IMR-90 (cell line): ENCODE measurements at regions not wholly inside any gene's neighbourhood (a gene's known extent, or its start where the extent isn't known, plus 50 kb on each side); places are given as distances from the start of the nearest gene placed in this dataset.

Experiments
- BHLHE40 ChIP-seq: fragments of 150-350 bp; IDR thresholded peaks from 2 replicates; pipeline ENCODE4 v1.6.1; 2016; ENCODE audit warnings: mild to moderate bottlenecking, low read depth, low read length
- CHD1 ChIP-seq: IDR thresholded peaks from 2 replicates; pipeline ENCODE4 v1.6.1; 2012; ENCODE audit warnings: low read depth, low read length, improper control_type of control experiment
- MAZ ChIP-seq: IDR thresholded peaks from 2 replicates; pipeline ENCODE4 v1.6.1; 2012; ENCODE audit warnings: low read depth, mild to moderate bottlenecking, low read length, improper control_type of control experiment, moderate library complexity, borderline replicate concordance
- MXI1 ChIP-seq: IDR thresholded peaks from 2 replicates; pipeline ENCODE4 v1.6.1; 2012; ENCODE audit warnings: low read depth, mild to moderate bottlenecking, low read length, moderate library complexity, borderline replicate concordance
- POLR2A ChIP-seq: IDR thresholded peaks from 2 replicates; pipeline ENCODE4 v1.6.1; 2012; ENCODE audit warnings: mild to moderate bottlenecking, low read depth, low read length
- RAD21 ChIP-seq: IDR thresholded peaks from 2 replicates; pipeline ENCODE4 v1.6.1; 2012; ENCODE audit warnings: low read length, improper control_type of control experiment
- RFX5 ChIP-seq: IDR thresholded peaks from 2 replicates; pipeline ENCODE4 v1.8.0; 2012; ENCODE audit warnings: low read depth, mild to moderate bottlenecking, low read length, moderate library complexity
- TF ChIP-seq, protein P1 (sequence below): conservative IDR thresholded peaks from 2 replicates; pipeline ENCODE4 v1.5.1; 2012; ENCODE audit warnings: mild to moderate bottlenecking, low read depth, low read length, improper control_type of control experiment

DNA sequence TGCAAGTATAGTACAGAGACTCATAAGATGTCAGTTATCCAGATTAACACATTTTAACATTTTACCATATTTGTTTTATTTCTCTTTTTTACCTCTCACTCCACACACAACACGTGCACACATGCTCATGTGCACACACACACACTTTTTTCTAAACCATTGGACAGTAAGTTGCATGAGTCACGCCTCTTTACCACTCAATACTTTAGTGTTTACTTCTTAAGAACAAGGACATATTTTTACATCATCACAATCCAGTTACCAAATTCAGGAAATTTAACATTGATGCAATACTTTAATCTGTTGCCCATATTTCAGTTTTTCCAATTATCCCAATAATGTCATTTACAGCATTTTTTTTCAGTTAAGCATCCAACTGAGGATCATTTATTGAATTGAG lies 109.0 kb downstream of the RIN2 start:
- no peak for TF ChIP-seq RFX5
- no peak for TF ChIP-seq POLR2A
- TF ChIP-seq, protein P1, sequence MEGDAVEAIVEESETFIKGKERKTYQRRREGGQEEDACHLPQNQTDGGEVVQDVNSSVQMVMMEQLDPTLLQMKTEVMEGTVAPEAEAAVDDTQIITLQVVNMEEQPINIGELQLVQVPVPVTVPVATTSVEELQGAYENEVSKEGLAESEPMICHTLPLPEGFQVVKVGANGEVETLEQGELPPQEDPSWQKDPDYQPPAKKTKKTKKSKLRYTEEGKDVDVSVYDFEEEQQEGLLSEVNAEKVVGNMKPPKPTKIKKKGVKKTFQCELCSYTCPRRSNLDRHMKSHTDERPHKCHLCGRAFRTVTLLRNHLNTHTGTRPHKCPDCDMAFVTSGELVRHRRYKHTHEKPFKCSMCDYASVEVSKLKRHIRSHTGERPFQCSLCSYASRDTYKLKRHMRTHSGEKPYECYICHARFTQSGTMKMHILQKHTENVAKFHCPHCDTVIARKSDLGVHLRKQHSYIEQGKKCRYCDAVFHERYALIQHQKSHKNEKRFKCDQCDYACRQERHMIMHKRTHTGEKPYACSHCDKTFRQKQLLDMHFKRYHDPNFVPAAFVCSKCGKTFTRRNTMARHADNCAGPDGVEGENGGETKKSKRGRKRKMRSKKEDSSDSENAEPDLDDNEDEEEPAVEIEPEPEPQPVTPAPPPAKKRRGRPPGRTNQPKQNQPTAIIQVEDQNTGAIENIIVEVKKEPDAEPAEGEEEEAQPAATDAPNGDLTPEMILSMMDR = no peak
- no peak for TF ChIP-seq CHD1
- peak; percentile 58; the same call in 1 of the 2 replicates for TF ChIP-seq MXI1
- TF ChIP-seq MAZ = no peak
- no peak for TF ChIP-seq RAD21
- TF ChIP-seq BHLHE40 = peak; percentile 95
